ENCODE measurements at regions not wholly inside any gene's neighbourhood (a gene's known extent, or its start where the extent isn't known, plus 50 kb on each side); places are given as distances from the start of the nearest gene placed in this dataset.

- TF ChIP-seq BRCA1 (IDR thresholded peaks at IDR 0.05; ENCODE audit: low read depth, low read length), result no peak
- TF ChIP-seq RXRA (IDR thresholded peaks at IDR 0.05; ENCODE audit: insufficient read depth, low read depth, low read length), result no peak
- no peak for TF ChIP-seq ZNF274 (IDR thresholded peaks at IDR 0.05; ENCODE audit: borderline replicate concordance, extremely low read depth, low read length)
- no peak for TF ChIP-seq BCL11A (IDR thresholded peaks at IDR 0.05; ENCODE audit: low read depth in 2 of 2, low read length in 2 of 2)
Observed at GRCh38 chr1:117275055-117275454, 64.3 kb upstream of the VTCN1 start (continued).
